Panc1 (cell line): ENCODE measurements at regions not wholly inside any gene's neighbourhood (a gene's known extent, or its start where the extent isn't known, plus 50 kb on each side); places are given as distances from the start of the nearest gene placed in this dataset.

Source experiments
- ATAC-seq: fragments of 200-7000 bp; cut with Tn5 transposase; 2 replicates; pipeline ENCODE4 v1.9.1; 2020; ENCODE audit warnings: mild to moderate bottlenecking, moderate library complexity
- BruUV-seq: library from RNA; stranded (reverse); fragments of 400-500 nt; replicated peaks from 2 replicates; lab custom pipeline; 2021; lab: Mats Ljungman, UMichigan
- CTCF ChIA-PET: fragments of 300-600 bp; sonication (Branson Sonifier 250); formaldehyde crosslinking; loops from one replicate; lab custom pipeline; 2022; ENCODE audit warnings: antibody characterized with exemption; lab: Charles Lee
- POLR2A ChIA-PET: fragments of 300-600 bp; sonication (Branson Sonifier 250); formaldehyde crosslinking; loops from one replicate; lab custom pipeline; 2022; ENCODE audit warnings: antibody characterized with exemption; lab: Charles Lee
- DNase-seq: peaks from one replicate; pipeline ENCODE4 v3.0.0-alpha.2; 2010; ENCODE audit warnings: low read depth, low spot score
- H3K27ac ChIP-seq: 2 replicates; pipeline ENCODE4 v1.5.1; 2011; ENCODE audit warnings: mild to moderate bottlenecking, low read length, inconsistent platforms
- H3K27me3 ChIP-seq: fragments of 200-500 bp; sonication (Bioruptor generic); 2 replicates; pipeline ENCODE4 v1.6.0; 2014; ENCODE audit warnings: low read length, inconsistent platforms; ENCODE audit not compliant: control insufficient read depth, insufficient read depth
- H3K36me3 ChIP-seq: fragments of 200-500 bp; sonication (Bioruptor generic); 2 replicates; pipeline ENCODE4 v1.5.1; 2014; ENCODE audit warnings: inconsistent platforms, mild to moderate bottlenecking, low read length, moderate library complexity; ENCODE audit not compliant: control insufficient read depth, insufficient read depth
- H3K4me1 ChIP-seq: 2 replicates; pipeline ENCODE4 v1.5.1; 2011; ENCODE audit warnings: inconsistent platforms, mild to moderate bottlenecking, low read length, moderate library complexity; ENCODE audit not compliant: control insufficient read depth, insufficient read depth
- H3K4me3 ChIP-seq, 2 experiments: 2 replicates each; pipeline ENCODE4 v1.5.1; 2011 to 2012; ENCODE audit warnings: low read depth in 2 of 2, low read length in 2 of 2, mild to moderate bottlenecking in 2 of 2, inconsistent platforms in 1 of 2, moderate library complexity in 1 of 2
- H3K9me3 ChIP-seq: fragments of 200-500 bp; sonication (Bioruptor generic); 2 replicates; pipeline ENCODE4 v1.5.1; 2014; ENCODE audit warnings: low read depth, mild to moderate bottlenecking, inconsistent platforms, low read length, moderate library complexity; ENCODE audit not compliant: control insufficient read depth, insufficient read depth
- POLR2AphosphoS5 ChIP-seq: IDR thresholded peaks from 2 replicates; pipeline ENCODE4 v1.6.1; 2012; ENCODE audit warnings: mild to moderate bottlenecking, low read depth, low read length, moderate library complexity
- REST ChIP-seq, 2 experiments: IDR thresholded peaks; 2 replicates each; pipeline ENCODE4 v1.6.1; 2011 to 2012; ENCODE audit warnings: low read depth in 2 of 2, control low read depth in 1 of 2, low read length in 1 of 2, mild to moderate bottlenecking in 1 of 2, moderate library complexity in 1 of 2; ENCODE audit not compliant: insufficient read depth in 1 of 2
- SIN3A ChIP-seq: IDR thresholded peaks from 2 replicates; pipeline ENCODE4 v1.6.1; 2012; ENCODE audit warnings: low read depth, mild to moderate bottlenecking, low read length, moderate library complexity, borderline replicate concordance; ENCODE audit not compliant: insufficient read depth
- TCF7L2 ChIP-seq: IDR thresholded peaks from 2 replicates; pipeline ENCODE4 v1.6.1; 2011; ENCODE audit warnings: mild to moderate bottlenecking, low read depth, low read length, inconsistent platforms
- in situ Hi-C: cut with HindIII; loops from 2 replicates; pipeline ENCODE4 v1.10.0; 2016; ENCODE audit warnings: low sequenced_read_pairs, low pct_unique_long_range_greater_than_20kb
- intact Hi-C: fragments of 100-400 bp; cut with micrococcal nuclease; formaldehyde crosslinking; loops from one replicate; pipeline ENCODE4 v1.10.0; 2022; ENCODE audit not compliant: unreplicated experiment
- TF ChIP-seq, protein P1 (sequence below): fragments of 450-650 bp; IDR thresholded peaks from 2 replicates; pipeline ENCODE4 v1.5.1; 2017; ENCODE audit warnings: mild to moderate bottlenecking

GRCh38 chr2:33666879-33667278 lies 67.8 kb upstream of the FAM98A start:
- H3K27ac ChIP-seq, result no peak overlapping the region
- no peaks in the 10 kb centered on the region for H3K4me1 ChIP-seq
- no peak for ATAC-seq
- H3K36me3 ChIP-seq, result no peaks in the 10 kb centered on the region
- no peak overlapping the region for H3K4me3 ChIP-seq
- intact Hi-C loops (no loop called here), in situ Hi-C loops (no loop called here)
- H3K27me3 ChIP-seq, result no peaks in the 10 kb centered on the region
- BruUV-seq, result no TSS peak
- POLR2A ChIA-PET, result no interaction called here
- no peak for DNase-seq
- CTCF ChIA-PET, result no interaction called here
- TF ChIP-seq, protein P1, sequence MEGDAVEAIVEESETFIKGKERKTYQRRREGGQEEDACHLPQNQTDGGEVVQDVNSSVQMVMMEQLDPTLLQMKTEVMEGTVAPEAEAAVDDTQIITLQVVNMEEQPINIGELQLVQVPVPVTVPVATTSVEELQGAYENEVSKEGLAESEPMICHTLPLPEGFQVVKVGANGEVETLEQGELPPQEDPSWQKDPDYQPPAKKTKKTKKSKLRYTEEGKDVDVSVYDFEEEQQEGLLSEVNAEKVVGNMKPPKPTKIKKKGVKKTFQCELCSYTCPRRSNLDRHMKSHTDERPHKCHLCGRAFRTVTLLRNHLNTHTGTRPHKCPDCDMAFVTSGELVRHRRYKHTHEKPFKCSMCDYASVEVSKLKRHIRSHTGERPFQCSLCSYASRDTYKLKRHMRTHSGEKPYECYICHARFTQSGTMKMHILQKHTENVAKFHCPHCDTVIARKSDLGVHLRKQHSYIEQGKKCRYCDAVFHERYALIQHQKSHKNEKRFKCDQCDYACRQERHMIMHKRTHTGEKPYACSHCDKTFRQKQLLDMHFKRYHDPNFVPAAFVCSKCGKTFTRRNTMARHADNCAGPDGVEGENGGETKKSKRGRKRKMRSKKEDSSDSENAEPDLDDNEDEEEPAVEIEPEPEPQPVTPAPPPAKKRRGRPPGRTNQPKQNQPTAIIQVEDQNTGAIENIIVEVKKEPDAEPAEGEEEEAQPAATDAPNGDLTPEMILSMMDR, result no peak
- TF ChIP-seq REST (IDR thresholded peaks at IDR 0.05; ENCODE audit: insufficient read depth in 1 of 2, low read depth in 2 of 2, low read length in 1 of 2) (no peak), SIN3A (no peak), TCF7L2 (no peak), POLR2AphosphoS5 (no peak)
- H3K9me3 ChIP-seq, result peaks cover 4% of the 10 kb centered on the region; the same call in 1 of the 2 replicates

DNA sequence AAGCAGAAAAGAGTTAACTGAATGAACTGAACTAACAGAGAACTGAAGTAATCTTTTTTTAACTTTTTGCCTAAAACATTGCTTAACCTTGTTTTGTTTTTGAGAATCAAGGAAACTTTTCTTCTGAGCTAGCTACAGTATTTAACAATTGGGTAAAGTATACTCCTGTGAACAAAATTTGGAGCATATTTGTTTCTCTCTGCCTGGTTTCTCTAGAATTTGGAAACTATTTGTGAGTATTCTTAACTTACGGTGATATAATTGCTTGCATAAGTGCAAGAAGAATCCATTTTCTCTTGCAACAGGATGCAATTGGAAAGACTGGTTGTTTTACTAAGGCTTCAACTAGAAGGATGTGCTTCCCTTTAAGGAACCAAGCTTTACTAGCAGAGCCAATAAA lies 65.9 kb upstream of the FAM98A start:
- BruUV-seq, result no TSS peak
- ChIA-PET POLR2A (no interaction called here), CTCF (no interaction called here)
- ATAC-seq (no peak), DNase-seq (no peak)
- no peaks in the 10 kb centered on the region for H3K36me3 ChIP-seq
- H3K4me1 ChIP-seq, result no peaks in the 10 kb centered on the region
- TF ChIP-seq TCF7L2 (no peak), REST (IDR thresholded peaks at IDR 0.05; ENCODE audit: insufficient read depth in 1 of 2, low read depth in 2 of 2, low read length in 1 of 2) (no peak), POLR2AphosphoS5 (no peak), SIN3A (no peak)
- TF ChIP-seq, protein P1, result no peak
- intact Hi-C loops (no loop called here), in situ Hi-C loops (no loop called here)
- no peak overlapping the region for H3K4me3 ChIP-seq
- no peak overlapping the region for H3K27ac ChIP-seq
- H3K27me3 ChIP-seq, result no peaks in the 10 kb centered on the region
- H3K9me3 ChIP-seq, result peaks cover 4% of the 10 kb centered on the region; the same call in 1 of the 2 replicates
